ENCODE measurements at regions not wholly inside any gene's neighbourhood (a gene's known extent, or its start where the extent isn't known, plus 50 kb on each side); places are given as distances from the start of the nearest gene placed in this dataset.

- H3K27ac Mint-ChIP-seq, result no peak overlapping the region
- no peaks in the 10 kb centered on the region for H3K9me3 Mint-ChIP-seq
- ATAC-seq (no peak), DNase-seq (no peak)
- H3K27me3 Mint-ChIP-seq, result peaks cover 19% of the 10 kb centered on the region
- no peaks in the 10 kb centered on the region for H3K4me1 Mint-ChIP-seq
- H3K4me3 Mint-ChIP-seq, result no peak overlapping the region
- no peaks in the 10 kb centered on the region for H3K36me3 Mint-ChIP-seq (ENCODE audit: low read depth)
Observed at GRCh38 chr1:90114521-90115141, 119.7 kb downstream of the ZNF326 start.

- no peak for DNase-seq
- H3K27me3 Mint-ChIP-seq, result peaks cover 22% of the 10 kb centered on the region
- no peaks in the 10 kb centered on the region for H3K4me1 Mint-ChIP-seq
- no peaks in the 10 kb centered on the region for H3K36me3 Mint-ChIP-seq (ENCODE audit: low read depth)
- no peak for ATAC-seq
- H3K27ac Mint-ChIP-seq, result no peak overlapping the region
- no peak overlapping the region for H3K4me3 Mint-ChIP-seq
- no peaks in the 10 kb centered on the region for H3K9me3 Mint-ChIP-seq
Observed at GRCh38 chr1:90107990-90108389, 113.1 kb downstream of the ZNF326 start.

GRCh38 chr1:90106311-90106710 lies 111.4 kb downstream of the ZNF326 start:
- no peaks in the 10 kb centered on the region for H3K4me1 Mint-ChIP-seq
- H3K4me3 Mint-ChIP-seq, result no peak overlapping the region
- no peak for ATAC-seq
- H3K27ac Mint-ChIP-seq, result no peak overlapping the region
- no peak for DNase-seq
- no peaks in the 10 kb centered on the region for H3K9me3 Mint-ChIP-seq
- peaks cover 18% of the 10 kb centered on the region for H3K27me3 Mint-ChIP-seq
- no peaks in the 10 kb centered on the region for H3K36me3 Mint-ChIP-seq (ENCODE audit: low read depth)

- Mint-ChIP-seq H3K9me3 (no peaks in the 10 kb centered on the region), H3K27me3 (peaks cover 17% of the 10 kb centered on the region), H3K4me3 (no peak overlapping the region), H3K4me1 (no peaks in the 10 kb centered on the region), H3K36me3 (ENCODE audit: low read depth) (no peaks in the 10 kb centered on the region), H3K27ac (no peak overlapping the region)
- DNase-seq (no peak), ATAC-seq (no peak)
Observed at GRCh38 chr1:90104941-90105538, 110.1 kb downstream of the ZNF326 start.

- H3K27me3 Mint-ChIP-seq, result peaks cover 2% of the 10 kb centered on the region
- no peak for ATAC-seq
- no peak overlapping the region for H3K4me3 Mint-ChIP-seq
- H3K36me3 Mint-ChIP-seq (ENCODE audit: low read depth), result no peaks in the 10 kb centered on the region
- H3K9me3 Mint-ChIP-seq, result no peaks in the 10 kb centered on the region
- H3K4me1 Mint-ChIP-seq, result no peaks in the 10 kb centered on the region
- no peak for DNase-seq
- H3K27ac Mint-ChIP-seq, result no peak overlapping the region
Observed at GRCh38 chr1:90100566-90100965, 105.7 kb downstream of the ZNF326 start.

GRCh38 chr1:90092441-90092840 lies 97.5 kb downstream of the ZNF326 start:
- ATAC-seq, result no peak
- H3K9me3 Mint-ChIP-seq, result no peaks in the 10 kb centered on the region
- no peaks in the 10 kb centered on the region for H3K36me3 Mint-ChIP-seq (ENCODE audit: low read depth)
- H3K27me3 Mint-ChIP-seq, result peaks cover 12% of the 10 kb centered on the region
- H3K4me1 Mint-ChIP-seq, result no peaks in the 10 kb centered on the region
- no peak overlapping the region for H3K27ac Mint-ChIP-seq
- H3K4me3 Mint-ChIP-seq, result no peak overlapping the region
- DNase-seq, result no peak
